Common myeloid progenitor, CD34-positive (primary cell): ENCODE measurements at regions not wholly inside any gene's neighbourhood (a gene's known extent, or its start where the extent isn't known, plus 50 kb on each side); places are given as distances from the start of the nearest gene placed in this dataset.

Source experiments
- CTCF ChIA-PET: fragments of 350-600 bp; sonication (Branson Sonifier 250); formaldehyde crosslinking; loops from one replicate; lab custom pipeline; 2021; ENCODE audit warnings: antibody characterized with exemption; lab: Charles Lee
- POLR2A ChIA-PET: fragments of 350-600 bp; sonication (Branson Sonifier 250); formaldehyde crosslinking; loops from one replicate; lab custom pipeline; 2021; ENCODE audit warnings: antibody characterized with exemption; lab: Charles Lee
- DNase-seq, 3 donors: peaks; one replicate each; pipeline versions ENCODE4 v3.0.0 to v3.0.0-alpha.2; 2013
- H3K27ac ChIP-seq, 2 experiments: 1 replicate in 1 of 2; 2 replicates in 1 of 2; pipeline ENCODE4 v1.7.0; 2013; ENCODE audit warnings: inconsistent platforms in 2 of 2, low read length in 2 of 2, mild to moderate bottlenecking in 2 of 2, low read depth in 1 of 2, moderate library complexity in 1 of 2; ENCODE audit not compliant: severe bottlenecking in 2 of 2, insufficient read depth in 1 of 2, poor library complexity in 1 of 2
- H3K27me3 ChIP-seq, 5 experiments: replicated peaks in 2 of 5; 1 replicate in 3 of 5; 2 replicates in 2 of 5; pipeline versions ENCODE4 v1.6.1 to v1.7.0; 2013; ENCODE audit warnings: low read length in 4 of 5, mild to moderate bottlenecking in 2 of 5, moderate library complexity in 2 of 5, inconsistent platforms in 1 of 5; ENCODE audit not compliant: insufficient read depth in 5 of 5, control insufficient read depth in 4 of 5
- H3K36me3 ChIP-seq, 4 experiments: 1 replicate in 2 of 4; 2 replicates in 2 of 4; pipeline versions ENCODE4 v1.6.1 to v1.7.0; 2013; ENCODE audit warnings: low read length in 3 of 4, control low read depth in 1 of 4, mild to moderate bottlenecking in 1 of 4; ENCODE audit not compliant: control insufficient read depth in 4 of 4, insufficient read depth in 4 of 4
- H3K4me1 ChIP-seq, 4 experiments: 1 replicate in 3 of 4; 2 replicates in 1 of 4; pipeline versions ENCODE4 v1.6.1 to v1.7.1; 2013; ENCODE audit warnings: low read length in 3 of 4, mild to moderate bottlenecking in 3 of 4, control low read depth in 1 of 4, inconsistent platforms in 1 of 4, moderate library complexity in 1 of 4; ENCODE audit not compliant: control insufficient read depth in 4 of 4, insufficient read depth in 4 of 4; ENCODE audit errors: control extremely low read depth in 1 of 4
- H3K4me3 ChIP-seq, 7 experiments: 1 replicate in 4 of 7; 2 replicates in 3 of 7; pipeline versions ENCODE4 v1.5.1 to v1.7.0; 2013; ENCODE audit warnings: mild to moderate bottlenecking in 7 of 7, low read length in 6 of 7, moderate library complexity in 6 of 7, inconsistent platforms in 2 of 7, low read depth in 2 of 7, control low read depth in 1 of 7; ENCODE audit not compliant: insufficient read depth in 4 of 7, control insufficient read depth in 1 of 7; ENCODE audit errors: extremely low read depth in 1 of 7
- H3K9me3 ChIP-seq, 5 experiments: 1 replicate in 4 of 5; 2 replicates in 1 of 5; pipeline versions ENCODE4 v1.6.1 to v1.7.1; 2013; ENCODE audit warnings: low read length in 4 of 5, mild to moderate bottlenecking in 2 of 5, inconsistent platforms in 1 of 5, low read depth in 1 of 5, moderate library complexity in 1 of 5; ENCODE audit not compliant: control insufficient read depth in 4 of 5, insufficient read depth in 2 of 5; ENCODE audit errors: control extremely low read depth in 1 of 5
- WGBS: methylation state at CpG from one replicate; pipeline ENCODE4 v1.1.5; 2013; ENCODE audit not compliant: insufficient coverage; 5-methylcytosine and 5-hydroxymethylcytosine counted together

DNA sequence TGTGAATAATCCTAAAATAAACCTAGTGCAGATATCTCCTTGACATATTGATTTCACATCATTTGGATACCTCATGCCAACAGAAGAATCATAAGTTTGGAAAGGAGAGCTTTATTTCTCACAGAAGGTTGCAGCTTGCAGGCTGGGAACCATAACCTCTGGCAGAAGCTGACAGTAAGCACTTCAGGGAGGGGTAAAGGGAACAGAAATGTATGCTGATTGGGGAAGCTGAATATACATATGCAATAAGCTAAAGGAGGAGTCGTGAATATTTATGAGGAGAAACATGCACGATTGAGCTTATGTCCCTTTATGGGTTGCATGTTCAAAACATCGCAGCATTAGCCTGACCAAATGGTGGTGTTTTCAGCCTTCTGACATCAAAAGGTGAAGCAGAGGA, 814.5 kb downstream of the TBC1D22A start:
- H3K4me3 ChIP-seq, result no peak overlapping the region
- WGBS, result 90% methylated on average over 3 of the region's 3 CpGs
- peaks cover 0 to 2% (median 0%) of the 10 kb centered on the region in 5 experiments for H3K27me3 ChIP-seq
- ChIA-PET POLR2A (no interaction called here), CTCF (no interaction called here)
- H3K9me3 ChIP-seq, result no peaks in the 10 kb centered on the region
- H3K4me1 ChIP-seq, result no peaks in the 10 kb centered on the region
- H3K27ac ChIP-seq, result no peak overlapping the region
- H3K36me3 ChIP-seq, result no peaks in the 10 kb centered on the region
- no peak for DNase-seq

DNA sequence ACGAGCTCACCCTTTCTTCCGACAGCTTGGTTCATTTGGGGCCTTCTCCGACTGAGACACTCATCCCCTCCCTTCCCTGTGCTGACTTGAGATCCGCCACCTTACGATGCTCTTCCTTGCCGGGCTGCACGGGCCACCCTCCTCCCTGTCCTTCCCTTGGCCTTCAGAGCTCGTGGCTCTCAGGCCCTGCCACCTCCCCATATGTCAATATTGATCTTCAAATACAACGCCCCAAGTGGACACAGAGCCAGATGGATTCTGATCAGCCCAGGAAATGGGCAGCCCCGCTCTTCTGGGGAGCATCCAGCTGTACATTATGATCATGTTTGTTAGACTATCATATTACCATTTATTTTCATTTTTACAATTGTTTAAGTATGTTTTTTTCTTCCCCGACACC, 812.8 kb downstream of the TBC1D22A start:
- peaks cover 0 to 2% (median 0%) of the 10 kb centered on the region in 5 experiments for H3K27me3 ChIP-seq
- no peak for DNase-seq
- POLR2A ChIA-PET, result no interaction called here
- no peaks in the 10 kb centered on the region for H3K36me3 ChIP-seq
- CTCF ChIA-PET, result no interaction called here
- no peaks in the 10 kb centered on the region for H3K4me1 ChIP-seq
- no peaks in the 10 kb centered on the region for H3K9me3 ChIP-seq
- 92% methylated on average over 8 of the region's 11 CpGs for WGBS
- no peak overlapping the region for H3K27ac ChIP-seq
- H3K4me3 ChIP-seq, result no peak overlapping the region

DNA sequence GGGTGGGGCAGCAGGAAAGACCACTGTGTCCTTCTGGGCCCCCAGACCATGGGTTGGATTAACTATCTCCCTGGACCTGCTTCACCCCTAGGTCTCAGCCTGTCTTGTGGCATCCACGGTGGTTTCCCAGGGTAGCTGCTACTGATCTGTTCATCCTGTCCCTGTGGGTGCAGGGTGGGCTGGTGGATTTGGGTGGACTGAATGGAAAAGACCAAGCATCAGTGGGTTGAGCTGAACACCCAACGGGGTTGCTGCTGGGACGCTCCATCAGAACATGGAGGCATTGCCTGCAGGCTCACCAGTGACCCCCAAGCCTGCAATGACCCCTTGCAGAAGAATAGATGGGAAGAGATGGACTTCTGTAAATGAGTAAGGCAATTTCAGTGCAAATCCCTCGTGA, 812.1 kb downstream of the TBC1D22A start:
- Histone ChIP-seq H3K36me3 (no peaks in the 10 kb centered on the region), H3K27me3 (peaks cover 0 to 2% (median 0%) of the 10 kb centered on the region in 5 experiments), H3K4me1 (no peaks in the 10 kb centered on the region), H3K9me3 (no peaks in the 10 kb centered on the region), H3K4me3 (no peak overlapping the region), H3K27ac (no peak overlapping the region)
- CTCF ChIA-PET, result no interaction called here
- POLR2A ChIA-PET, result no interaction called here
- no peak for DNase-seq
- 91% methylated on average over 4 of the region's 4 CpGs for WGBS

DNA sequence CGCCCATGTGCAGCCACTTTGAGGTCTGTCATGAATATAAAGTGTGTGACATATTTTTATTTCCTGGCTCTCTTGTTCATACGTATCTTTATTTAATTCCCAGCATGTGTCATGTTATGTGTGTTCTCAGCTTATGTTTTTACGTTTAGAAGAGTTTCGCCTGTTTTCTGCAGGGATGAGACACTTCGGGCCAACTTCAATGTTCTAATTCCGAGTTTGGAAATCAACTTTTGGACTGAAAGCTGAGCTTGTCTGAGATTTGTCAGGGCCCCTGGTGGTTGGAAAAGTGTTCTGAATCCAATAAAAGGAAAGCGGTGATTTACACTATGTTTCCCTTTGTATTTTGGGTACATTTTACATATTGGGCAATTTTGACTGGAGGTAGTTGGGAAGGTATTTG, 810.7 kb downstream of the TBC1D22A start:
- Histone ChIP-seq H3K9me3 (no peaks in the 10 kb centered on the region), H3K36me3 (no peaks in the 10 kb centered on the region), H3K27me3 (peaks cover 0 to 2% (median 0%) of the 10 kb centered on the region in 5 experiments), H3K4me1 (no peaks in the 10 kb centered on the region), H3K4me3 (no peak overlapping the region), H3K27ac (no peak overlapping the region)
- DNase-seq, result no peak
- POLR2A ChIA-PET, result no interaction called here
- CTCF ChIA-PET, result no interaction called here
- 98% methylated on average over 5 of the region's 7 CpGs for WGBS

DNA sequence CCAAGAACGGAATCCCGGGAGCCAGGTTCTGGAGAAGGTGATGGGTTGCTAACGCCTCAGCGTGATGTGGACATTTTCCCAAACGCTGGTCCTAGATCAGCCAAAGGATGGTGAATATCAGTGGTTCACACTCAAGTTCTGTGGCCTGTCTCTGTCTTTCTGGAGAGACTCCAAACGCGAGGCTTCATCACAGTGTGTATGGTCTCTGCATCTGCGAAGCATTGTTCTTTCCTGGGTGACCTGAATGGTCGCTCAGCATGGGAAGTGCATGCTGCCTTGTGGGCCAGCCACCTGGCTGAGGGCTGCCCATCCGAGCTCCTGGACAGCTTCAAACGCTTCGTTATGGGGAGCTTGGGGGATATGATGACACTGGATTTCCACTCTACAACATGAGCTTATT, 810.0 kb downstream of the TBC1D22A start:
- Histone ChIP-seq H3K4me1 (no peaks in the 10 kb centered on the region), H3K27ac (no peak overlapping the region), H3K27me3 (peaks cover 0 to 2% (median 0%) of the 10 kb centered on the region in 5 experiments), H3K4me3 (no peak overlapping the region), H3K9me3 (no peaks in the 10 kb centered on the region), H3K36me3 (no peaks in the 10 kb centered on the region)
- no peak for DNase-seq
- ChIA-PET POLR2A (no interaction called here), CTCF (no interaction called here)
- WGBS, result 88% methylated on average over 9 of the region's 12 CpGs

DNA sequence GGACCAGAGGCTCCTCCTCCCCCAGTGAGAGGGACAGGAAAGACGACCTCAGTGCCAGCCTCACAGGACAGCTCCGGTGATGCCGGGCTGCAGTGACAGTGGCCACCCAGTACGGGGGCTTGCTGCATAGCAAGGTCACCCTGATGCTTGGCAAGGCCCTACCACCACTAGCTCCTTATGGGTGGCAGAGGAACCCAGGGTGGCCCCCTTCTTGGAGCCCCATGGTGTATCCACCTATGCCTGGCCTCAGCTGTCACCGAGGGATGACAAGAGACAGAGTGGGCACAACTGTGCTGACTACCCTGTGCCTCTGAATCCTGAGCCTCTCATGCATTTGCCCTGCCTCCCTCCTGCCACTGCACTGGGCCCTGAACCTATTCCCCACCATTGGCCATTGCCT, 809.2 kb downstream of the TBC1D22A start:
- Histone ChIP-seq H3K4me3 (no peak overlapping the region), H3K4me1 (no peaks in the 10 kb centered on the region), H3K27ac (no peak overlapping the region), H3K9me3 (no peaks in the 10 kb centered on the region), H3K36me3 (no peaks in the 10 kb centered on the region), H3K27me3 (peaks cover 0 to 2% (median 0%) of the 10 kb centered on the region in 5 experiments)
- POLR2A ChIA-PET, result no interaction called here
- WGBS, result 80% methylated on average over 2 of the region's 5 CpGs
- CTCF ChIA-PET, result no interaction called here
- DNase-seq, result no peak

DNA sequence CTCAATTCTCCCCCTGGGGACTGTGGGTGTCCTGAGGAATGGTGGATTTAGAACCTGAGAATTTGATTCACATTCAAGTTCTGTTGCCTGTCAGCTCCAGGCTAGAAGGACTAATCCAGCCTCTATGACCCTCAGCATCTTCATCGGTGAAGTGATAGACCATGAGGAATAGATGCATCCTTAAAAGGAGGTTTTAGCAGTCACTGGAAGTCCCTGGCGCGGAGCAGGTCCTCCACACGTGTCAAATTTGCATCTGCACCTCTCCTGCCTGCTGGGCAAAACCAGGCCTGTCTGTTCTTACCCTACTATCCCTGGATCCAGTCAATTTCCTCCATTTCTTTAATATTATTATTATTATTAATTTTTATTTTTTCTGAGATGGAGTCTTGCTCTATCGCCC, 808.4 kb downstream of the TBC1D22A start:
- DNase-seq, result no peak
- Histone ChIP-seq H3K27me3 (peaks cover 0 to 2% (median 0%) of the 10 kb centered on the region in 5 experiments), H3K4me3 (no peak overlapping the region), H3K27ac (no peak overlapping the region), H3K9me3 (no peaks in the 10 kb centered on the region), H3K4me1 (no peaks in the 10 kb centered on the region), H3K36me3 (no peaks in the 10 kb centered on the region)
- POLR2A ChIA-PET, result no interaction called here
- no CpG with 5 or more reads among the region's 5 CpGs for WGBS
- CTCF ChIA-PET, result no interaction called here
